HK-2 (cell line): ENCODE measurements at regions not wholly inside any gene's neighbourhood (a gene's known extent, or its start where the extent isn't known, plus 50 kb on each side); places are given as distances from the start of the nearest gene placed in this dataset.

Experiments
- DNase-seq: peaks from one replicate; pipeline ENCODE4 v3.0.0-alpha.2; 2018; ENCODE audit not compliant: unreplicated experiment

- no peak for DNase-seq
Measured at GRCh38 chr2:19547321-19547720, 188.9 kb upstream of the OSR1 start.

- no peak for DNase-seq
Measured at GRCh38 chr2:19545507-19545906, 187.1 kb upstream of the OSR1 start.

GRCh38 chr2:19543663-19544383, 185.4 kb upstream of the OSR1 start:
- no peak for DNase-seq

- DNase-seq = no peak
Measured at GRCh38 chr2:19542796-19543662, 184.6 kb upstream of the OSR1 start.

- DNase-seq = no peak
Measured at GRCh38 chr2:19541884-19542283, 183.5 kb upstream of the OSR1 start.

GRCh38 chr2:19540739-19541525, 182.5 kb upstream of the OSR1 start:
- DNase-seq = no peak

GRCh38 chr2:19538411-19538963, 180.1 kb upstream of the OSR1 start:
- peak; percentile 73 for DNase-seq

GRCh38 chr2:19536136-19536535, 177.7 kb upstream of the OSR1 start:
- DNase-seq = no peak

GRCh38 chr2:19532547-19533196, 174.2 kb upstream of the OSR1 start:
- no peak for DNase-seq

GRCh38 chr2:19529677-19530076, 171.3 kb upstream of the OSR1 start:
- DNase-seq = no peak

GRCh38 chr2:19527771-19528170, 169.3 kb upstream of the OSR1 start:
- DNase-seq = no peak

- DNase-seq = no peak
Measured at GRCh38 chr2:19525313-19525712, 166.9 kb upstream of the OSR1 start.

- no peak for DNase-seq
Measured at GRCh38 chr2:19519045-19519444, 160.6 kb upstream of the OSR1 start.

GRCh38 chr2:19507137-19507536, 148.7 kb upstream of the OSR1 start:
- DNase-seq = no peak

GRCh38 chr2:19505199-19506136, 147.0 kb upstream of the OSR1 start:
- no peak for DNase-seq

- DNase-seq = peak; percentile 10
Measured at GRCh38 chr2:19504400-19505198, 146.2 kb upstream of the OSR1 start.

GRCh38 chr2:19503915-19504314, 145.5 kb upstream of the OSR1 start:
- no peak for DNase-seq

GRCh38 chr2:19503406-19503805, 145.0 kb upstream of the OSR1 start:
- DNase-seq = no peak

- DNase-seq = no peak
Measured at GRCh38 chr2:19500126-19500525, 141.7 kb upstream of the OSR1 start.

GRCh38 chr2:19496646-19497045, 138.2 kb upstream of the OSR1 start:
- no peak for DNase-seq
